OCI-LY1 (cell line): ENCODE measurements at regions not wholly inside any gene's neighbourhood (a gene's known extent, or its start where the extent isn't known, plus 50 kb on each side); places are given as distances from the start of the nearest gene placed in this dataset.

Experiments used
- H2AFZ ChIP-seq: fragments of 200-600 bp; sonication (generic), shearing (Covaris generic); 2 replicates; pipeline ENCODE4 v1.6.0; 2014; ENCODE audit warnings: antibody characterized with exemption, mild to moderate bottlenecking, low read length
- H3F3A ChIP-seq: fragments of 200-600 bp; sonication (generic), shearing (Covaris generic); 2 replicates; pipeline ENCODE4 v1.6.0; 2014; ENCODE audit warnings: mild to moderate bottlenecking, antibody characterized with exemption, low read length, moderate library complexity; ENCODE audit not compliant: insufficient read depth
- H3K27ac ChIP-seq: fragments of 200-600 bp; sonication (generic); 2 replicates; pipeline ENCODE4 v1.5.1; 2014; ENCODE audit warnings: low read length, mixed run types, mild to moderate bottlenecking, low read depth; ENCODE audit not compliant: poor library complexity, severe bottlenecking
- H3K27me3 ChIP-seq: fragments of 200-600 bp; sonication (generic); 2 replicates; pipeline ENCODE4 v1.6.0; 2014; ENCODE audit warnings: antibody characterized with exemption, mild to moderate bottlenecking, low read length, moderate library complexity; ENCODE audit not compliant: insufficient read depth
- H3K36me3 ChIP-seq: fragments of 200-600 bp; sonication (generic); 2 replicates; pipeline ENCODE4 v1.6.1; 2014; ENCODE audit warnings: mild to moderate bottlenecking, antibody characterized with exemption, low read length, moderate library complexity, mixed read lengths; ENCODE audit not compliant: insufficient read depth
- H3K4me1 ChIP-seq: fragments of 200-600 bp; sonication (generic); 2 replicates; pipeline ENCODE4 v1.5.1; 2014; ENCODE audit warnings: mild to moderate bottlenecking, low read length, moderate library complexity; ENCODE audit not compliant: insufficient read depth, severe bottlenecking
- H3K4me2 ChIP-seq: fragments of 200-600 bp; sonication (generic), shearing (Covaris generic); 2 replicates; pipeline ENCODE4 v1.6.1; 2014; ENCODE audit warnings: low read length
- H3K4me3 ChIP-seq: fragments of 200-600 bp; sonication (generic); 2 replicates; pipeline ENCODE4 v1.5.1; 2014; ENCODE audit warnings: low read length, low read depth, mild to moderate bottlenecking, mixed read lengths; ENCODE audit not compliant: poor library complexity, severe bottlenecking
- H3K79me2 ChIP-seq: fragments of 200-600 bp; shearing (Covaris generic); 2 replicates; pipeline ENCODE4 v1.6.1; 2016; ENCODE audit warnings: mixed run types, low read length, mixed read lengths; ENCODE audit not compliant: insufficient read depth
- H3K9ac ChIP-seq: fragments of 200-600 bp; sonication (generic), shearing (Covaris generic); 2 replicates; pipeline ENCODE4 v1.6.1; 2014; ENCODE audit warnings: mild to moderate bottlenecking, low read length, mixed read lengths
- H3K9me2 ChIP-seq: fragments of 200-600 bp; sonication (generic), shearing (Covaris generic); 2 replicates; pipeline ENCODE4 v1.6.1; 2014; ENCODE audit warnings: low read depth, mild to moderate bottlenecking, low read length, mixed read lengths
- H3K9me3 ChIP-seq: fragments of 200-600 bp; shearing (Covaris generic); 2 replicates; pipeline ENCODE4 v1.6.1; 2014; ENCODE audit warnings: low read length, mixed read lengths
- H4K20me1 ChIP-seq: fragments of 200-600 bp; sonication (generic), shearing (Covaris generic); 2 replicates; pipeline ENCODE4 v1.6.0; 2016; ENCODE audit warnings: mild to moderate bottlenecking, low read length; ENCODE audit not compliant: insufficient read depth
- CTCF ChIP-seq: fragments of 200-600 bp; sonication (generic), shearing (Covaris generic); IDR thresholded peaks from 2 replicates; pipeline ENCODE4 v1.5.1; 2017; ENCODE audit warnings: mild to moderate bottlenecking, antibody characterized with exemption, low read length, moderate library complexity, mixed read lengths
- EZH2 ChIP-seq: fragments of 200-600 bp; sonication (generic), shearing (Covaris generic); IDR thresholded peaks from 2 replicates; pipeline ENCODE4 v1.8.0; 2017; ENCODE audit warnings: borderline replicate concordance, mixed run types, mild to moderate bottlenecking, antibody characterized with exemption, low read length, moderate library complexity, mixed read lengths

DNA sequence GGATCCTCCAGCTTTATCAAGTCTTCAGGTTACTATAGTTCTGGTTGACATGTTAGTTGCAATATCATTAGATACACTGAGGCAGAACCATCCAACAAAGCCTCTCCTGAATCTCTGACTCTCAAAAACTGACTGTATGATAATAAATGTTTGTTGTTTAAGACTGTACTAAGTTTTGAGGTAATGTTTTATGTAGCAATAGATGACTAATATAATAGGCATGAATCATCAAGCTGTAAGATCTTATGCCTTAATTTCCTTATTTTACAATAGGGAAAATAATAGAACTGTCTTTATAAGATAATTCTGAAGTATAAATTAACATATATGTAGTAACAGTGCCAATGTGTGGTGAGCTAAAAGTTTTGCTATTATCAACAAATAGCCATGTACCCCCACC lies 88.9 kb upstream of the TBC1D5 start:
- H3F3A ChIP-seq = no peaks in the 10 kb centered on the region
- H3K9ac ChIP-seq = no peak overlapping the region
- no peak overlapping the region for H3K27ac ChIP-seq
- H3K9me2 ChIP-seq = no peaks in the 10 kb centered on the region
- no peaks in the 10 kb centered on the region for H3K36me3 ChIP-seq
- H3K79me2 ChIP-seq = no peaks in the 10 kb centered on the region
- no peaks in the 10 kb centered on the region; the same call in 1 of the 2 replicates for H4K20me1 ChIP-seq
- no peaks in the 10 kb centered on the region for H3K4me1 ChIP-seq
- no peak overlapping the region for H2AFZ ChIP-seq
- no peak overlapping the region for H3K4me3 ChIP-seq
- TF ChIP-seq EZH2 (no peak), CTCF (no peak)
- H3K9me3 ChIP-seq = no peaks in the 10 kb centered on the region
- no peaks in the 10 kb centered on the region for H3K27me3 ChIP-seq
- no peak overlapping the region for H3K4me2 ChIP-seq

GRCh38 chr3:17830788-17831187 lies 88.4 kb upstream of the TBC1D5 start:
- no peaks in the 10 kb centered on the region for H3K9me3 ChIP-seq
- no peaks in the 10 kb centered on the region for H3K4me1 ChIP-seq
- H3K79me2 ChIP-seq = no peaks in the 10 kb centered on the region
- H3K9me2 ChIP-seq = no peaks in the 10 kb centered on the region
- no peak overlapping the region for H3K4me3 ChIP-seq
- TF ChIP-seq CTCF (no peak), EZH2 (no peak)
- H3F3A ChIP-seq = no peaks in the 10 kb centered on the region
- no peaks in the 10 kb centered on the region for H3K27me3 ChIP-seq
- H4K20me1 ChIP-seq = no peaks in the 10 kb centered on the region; the same call in 1 of the 2 replicates
- H3K9ac ChIP-seq = no peak overlapping the region
- H3K27ac ChIP-seq = no peak overlapping the region
- H3K4me2 ChIP-seq = no peak overlapping the region
- H2AFZ ChIP-seq = no peak overlapping the region
- no peaks in the 10 kb centered on the region for H3K36me3 ChIP-seq

DNA sequence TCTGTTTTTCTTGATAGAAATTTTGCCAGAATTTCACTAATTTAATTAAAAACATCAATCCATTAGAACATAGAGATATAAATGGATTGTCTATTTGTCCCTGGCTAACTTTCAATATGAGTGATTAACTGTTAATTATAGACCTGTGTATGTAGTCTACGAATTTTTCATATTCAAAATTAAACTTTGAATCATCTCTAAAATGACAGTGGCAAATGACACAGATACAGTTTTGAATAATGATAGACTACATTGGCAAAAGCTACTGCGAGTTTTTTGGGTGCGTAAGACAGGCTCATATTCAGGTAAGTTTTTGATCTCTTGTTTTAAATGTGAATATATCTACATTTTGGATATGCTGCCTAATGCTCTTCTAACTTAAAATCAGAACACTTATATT lies 86.0 kb upstream of the TBC1D5 start:
- TF ChIP-seq EZH2 (no peak), CTCF (no peak)
- Histone ChIP-seq H3K9me2 (no peaks in the 10 kb centered on the region), H3K27me3 (no peaks in the 10 kb centered on the region), H4K20me1 (no peaks in the 10 kb centered on the region), H3K27ac (no peak overlapping the region), H3K4me1 (no peaks in the 10 kb centered on the region), H3F3A (no peaks in the 10 kb centered on the region), H3K9me3 (no peaks in the 10 kb centered on the region), H3K36me3 (no peaks in the 10 kb centered on the region), H3K4me2 (no peak overlapping the region), H3K79me2 (no peaks in the 10 kb centered on the region), H2AFZ (no peak overlapping the region), H3K9ac (no peak overlapping the region), H3K4me3 (no peak overlapping the region)
